Lower leg skin (tissue), 4 donors: ENCODE measurements at regions not wholly inside any gene's neighbourhood (a gene's known extent, or its start where the extent isn't known, plus 50 kb on each side); places are given as distances from the start of the nearest gene placed in this dataset.
"Not testable (repeated sequence)": the region's sequence is repeated elsewhere in the genome, so short reads cannot be mapped to it uniquely, and the experiment has no call there.

Experiments used
- DNase-seq, 2 donors: peaks; one replicate each; pipeline ENCODE4 v3.0.0-alpha.2; 2019; ENCODE audit warnings: low spot score in 2 of 2
- H3K4me3 ChIP-seq: fragments of 200-600 bp; sonication (generic); 2 replicates; pipeline ENCODE4 v1.5.1; 2017; ENCODE audit warnings: mild to moderate bottlenecking, low read depth; ENCODE audit not compliant: poor library complexity, severe bottlenecking
- POLR2A ChIP-seq, 2 donors: fragments of 450-650 bp; IDR thresholded peaks; one replicate each; pipeline ENCODE4 v1.6.1; 2016 to 2017; ENCODE audit warnings: antibody characterized with exemption in 2 of 2, mild to moderate bottlenecking in 1 of 2, moderate library complexity in 1 of 2
- WGBS, 2 donors: methylation state at CpG; one replicate each; pipeline ENCODE4 v1.1.5; 2018; 5-methylcytosine and 5-hydroxymethylcytosine counted together
- intact Hi-C: fragments of 100-400 bp; cut with DNase I; formaldehyde crosslinking; loops from one replicate; pipeline ENCODE4 v1.15.0; 2023; ENCODE audit warnings: low total_unique reads
- TF ChIP-seq, protein P1 (sequence below), 3 donors: fragments of 450-650 bp; IDR thresholded peaks; one replicate each; pipeline ENCODE4 v1.5.1; 2016; ENCODE audit warnings: antibody characterized with exemption in 3 of 3, mild to moderate bottlenecking in 3 of 3, moderate library complexity in 2 of 3

DNA sequence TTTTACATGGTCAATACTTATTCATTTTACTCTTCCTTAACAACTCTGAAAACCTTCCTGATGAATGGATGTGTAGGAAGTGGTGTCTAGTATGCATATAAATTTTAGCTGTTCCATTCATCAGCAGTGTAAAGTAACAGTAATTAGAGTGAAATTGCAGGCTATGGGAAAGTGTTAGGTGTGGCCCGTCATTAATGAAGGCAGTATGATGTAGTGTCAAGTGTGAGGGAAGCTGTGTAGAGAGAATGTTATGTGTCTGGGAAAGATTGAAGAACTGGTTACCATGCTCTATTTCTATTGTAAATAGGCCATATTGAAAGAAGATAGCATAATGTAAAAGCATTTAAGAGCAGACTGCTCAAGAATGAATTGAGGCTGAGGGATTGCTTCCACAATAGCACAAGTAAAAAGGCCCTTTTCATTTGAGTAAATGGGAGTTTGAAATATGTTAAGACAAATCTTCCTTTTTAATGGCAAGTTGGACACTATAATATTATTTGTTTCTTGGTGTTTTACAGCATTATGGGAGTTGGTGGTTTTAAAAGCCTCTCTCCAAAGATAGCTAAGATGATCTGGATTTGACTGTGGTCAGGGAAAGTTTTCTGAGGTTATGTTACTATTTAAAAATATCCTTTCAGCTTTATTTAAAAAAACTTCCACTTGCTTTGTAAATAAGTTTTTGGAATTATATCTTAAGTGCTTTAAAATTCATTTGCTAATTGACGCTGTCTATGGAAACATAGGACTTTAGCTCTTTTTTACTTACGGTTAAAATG is 401.0 kb upstream of the ZEB2 start:
- DNase-seq = no peak
- intact Hi-C loops = no loop called here
- no peak overlapping the region for H3K4me3 ChIP-seq
- 88 to 90% methylated on average over 3 of the region's 3 CpGs for WGBS, 2 donors
- TF ChIP-seq POLR2A (IDR thresholded peaks at IDR 0.05) = no peak
- TF ChIP-seq, protein P1, sequence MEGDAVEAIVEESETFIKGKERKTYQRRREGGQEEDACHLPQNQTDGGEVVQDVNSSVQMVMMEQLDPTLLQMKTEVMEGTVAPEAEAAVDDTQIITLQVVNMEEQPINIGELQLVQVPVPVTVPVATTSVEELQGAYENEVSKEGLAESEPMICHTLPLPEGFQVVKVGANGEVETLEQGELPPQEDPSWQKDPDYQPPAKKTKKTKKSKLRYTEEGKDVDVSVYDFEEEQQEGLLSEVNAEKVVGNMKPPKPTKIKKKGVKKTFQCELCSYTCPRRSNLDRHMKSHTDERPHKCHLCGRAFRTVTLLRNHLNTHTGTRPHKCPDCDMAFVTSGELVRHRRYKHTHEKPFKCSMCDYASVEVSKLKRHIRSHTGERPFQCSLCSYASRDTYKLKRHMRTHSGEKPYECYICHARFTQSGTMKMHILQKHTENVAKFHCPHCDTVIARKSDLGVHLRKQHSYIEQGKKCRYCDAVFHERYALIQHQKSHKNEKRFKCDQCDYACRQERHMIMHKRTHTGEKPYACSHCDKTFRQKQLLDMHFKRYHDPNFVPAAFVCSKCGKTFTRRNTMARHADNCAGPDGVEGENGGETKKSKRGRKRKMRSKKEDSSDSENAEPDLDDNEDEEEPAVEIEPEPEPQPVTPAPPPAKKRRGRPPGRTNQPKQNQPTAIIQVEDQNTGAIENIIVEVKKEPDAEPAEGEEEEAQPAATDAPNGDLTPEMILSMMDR (IDR thresholded peaks at IDR 0.05) = no peak

DNA sequence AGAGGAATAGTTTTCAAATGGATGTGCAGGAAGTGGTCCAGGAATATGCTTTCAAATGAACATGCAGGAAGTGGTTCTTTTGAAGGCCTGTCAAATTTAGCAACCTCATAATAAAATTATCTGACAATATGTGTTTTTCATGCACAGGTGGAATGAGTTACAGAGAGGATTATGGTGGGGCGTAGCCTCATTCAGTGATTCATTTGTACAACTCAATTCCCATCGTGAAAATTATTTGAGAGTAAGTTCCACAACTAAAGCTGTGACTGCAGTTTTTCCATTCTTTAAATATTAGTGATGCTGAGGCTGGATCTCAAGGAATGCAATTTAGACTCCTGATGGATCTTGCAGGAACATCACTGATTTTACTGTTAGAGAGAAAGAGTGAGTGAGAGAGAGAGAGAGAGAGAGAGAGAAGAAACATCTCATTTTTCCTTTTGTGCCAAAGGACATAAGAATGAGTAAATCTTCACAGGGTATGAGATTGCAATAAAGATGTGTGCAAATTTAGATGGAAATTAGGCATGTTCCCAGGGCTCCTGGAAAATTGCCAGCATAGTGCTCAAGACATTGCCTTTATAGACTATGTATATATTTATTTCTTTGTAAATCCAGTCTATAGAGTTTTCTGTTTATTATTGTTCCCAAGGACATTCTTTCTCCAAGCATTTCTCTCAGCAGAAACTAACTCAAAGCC is 394.9 kb upstream of the ZEB2 start:
- 39 to 43% methylated on average over 2 of the region's 2 CpGs for WGBS, 2 donors
- intact Hi-C loops = no loop called here
- no peak overlapping the region for H3K4me3 ChIP-seq
- DNase-seq = no peak
- TF ChIP-seq POLR2A (IDR thresholded peaks at IDR 0.05) = no peak
- TF ChIP-seq, protein P1 (IDR thresholded peaks at IDR 0.05) = no peak

DNA sequence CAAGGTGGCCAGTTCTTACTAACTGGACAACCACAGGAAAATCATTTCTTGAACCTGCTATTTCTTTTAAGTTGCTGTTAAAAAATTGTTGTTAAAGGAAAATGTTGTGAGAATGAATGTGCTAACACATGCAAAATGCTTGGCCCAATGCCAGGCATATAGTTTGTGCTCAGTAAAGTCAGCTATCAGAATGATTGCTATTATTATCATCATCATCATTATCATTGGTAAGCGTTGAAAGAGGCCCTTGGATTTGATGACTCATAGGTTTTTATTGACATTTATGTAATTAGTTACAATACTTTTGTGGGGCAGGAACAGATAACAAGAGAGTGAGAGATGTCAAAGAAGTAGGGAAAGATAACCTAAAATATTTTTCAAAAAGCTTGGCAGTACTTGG is 394.2 kb upstream of the ZEB2 start:
- no peak overlapping the region for H3K4me3 ChIP-seq
- intact Hi-C loops = no loop called here
- WGBS, 2 donors = 36 to 46% methylated on average over 1 of the region's 1 CpG
- DNase-seq = no peak
- TF ChIP-seq, protein P1 (IDR thresholded peaks at IDR 0.05) = no peak
- TF ChIP-seq POLR2A (IDR thresholded peaks at IDR 0.05) = no peak

DNA sequence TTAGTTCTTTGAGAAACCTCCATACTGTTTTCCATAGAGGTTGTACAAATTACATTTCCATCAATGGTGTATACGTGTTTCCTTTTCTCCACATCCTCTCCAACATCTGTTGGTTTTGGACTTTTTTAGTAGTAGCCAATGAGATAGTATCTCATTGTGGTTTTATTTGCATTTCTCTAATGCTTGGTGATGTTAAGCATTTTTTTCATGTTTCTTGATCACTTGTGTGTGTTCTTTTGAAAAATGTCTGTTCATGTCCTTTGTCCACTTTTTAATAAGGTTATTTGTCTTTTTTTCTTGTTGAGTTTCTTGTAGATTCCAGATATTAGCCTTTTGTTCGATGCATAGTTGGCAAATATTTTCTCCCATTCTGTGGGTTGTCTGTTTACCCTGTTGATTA is 392.3 kb upstream of the ZEB2 start:
- DNase-seq = no peak
- no peak overlapping the region for H3K4me3 ChIP-seq
- TF ChIP-seq POLR2A (IDR thresholded peaks at IDR 0.05) = no peak
- TF ChIP-seq, protein P1 (IDR thresholded peaks at IDR 0.05) = no peak
- WGBS, 2 donors = 86 to 91% methylated on average over 2 of the region's 2 CpGs
- intact Hi-C loops = no loop called here

DNA sequence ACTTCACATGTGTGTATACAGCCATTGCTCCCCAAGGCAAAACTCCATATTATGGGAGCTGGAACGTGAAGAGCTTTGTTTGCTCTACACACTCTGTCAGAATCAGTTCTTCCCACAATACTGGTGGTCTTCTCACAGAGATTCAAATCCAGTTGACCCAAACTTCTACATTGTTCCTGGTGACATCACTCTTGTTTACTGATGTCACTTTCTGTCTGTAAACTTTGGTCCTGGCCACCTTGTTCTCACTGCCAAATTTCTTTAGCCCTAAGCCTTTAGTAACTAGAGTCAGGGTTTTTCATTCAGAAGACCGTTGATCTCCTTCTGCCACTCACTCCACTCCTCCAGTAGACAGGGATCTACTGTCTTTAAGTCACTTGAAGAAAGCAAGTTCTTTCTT is 386.0 kb upstream of the ZEB2 start:
- 77% methylated on average over 2 of the region's 2 CpGs for WGBS, 2 donors
- no peak for DNase-seq
- no peak overlapping the region for H3K4me3 ChIP-seq
- intact Hi-C loops = no loop called here
- no peak for TF ChIP-seq POLR2A (IDR thresholded peaks at IDR 0.05)

DNA sequence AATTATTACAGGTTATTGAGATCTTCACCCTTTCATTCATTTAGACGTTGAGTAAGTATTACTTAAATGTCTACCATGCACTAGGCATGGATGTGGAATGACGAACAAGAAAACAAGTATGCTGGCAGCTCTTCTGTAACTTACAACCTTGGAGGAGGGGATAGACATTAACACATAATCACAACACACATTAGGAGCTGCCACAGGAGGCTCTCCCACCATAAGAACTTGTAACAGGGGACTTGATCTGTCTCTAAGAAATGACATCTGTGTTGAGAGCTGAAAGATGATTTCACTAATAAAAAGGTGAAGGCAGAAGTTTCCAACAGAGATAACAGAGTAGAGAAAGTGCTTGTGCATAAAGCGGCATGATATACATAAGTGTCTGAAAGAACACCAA is 384.7 kb upstream of the ZEB2 start:
- TF ChIP-seq, protein P1 (IDR thresholded peaks at IDR 0.05) = no peak
- TF ChIP-seq POLR2A (IDR thresholded peaks at IDR 0.05) = no peak
- WGBS, 2 donors = 96 to 98% methylated on average over 3 of the region's 3 CpGs
- DNase-seq = no peak
- intact Hi-C loops = no loop called here
- H3K4me3 ChIP-seq = no peak overlapping the region

DNA sequence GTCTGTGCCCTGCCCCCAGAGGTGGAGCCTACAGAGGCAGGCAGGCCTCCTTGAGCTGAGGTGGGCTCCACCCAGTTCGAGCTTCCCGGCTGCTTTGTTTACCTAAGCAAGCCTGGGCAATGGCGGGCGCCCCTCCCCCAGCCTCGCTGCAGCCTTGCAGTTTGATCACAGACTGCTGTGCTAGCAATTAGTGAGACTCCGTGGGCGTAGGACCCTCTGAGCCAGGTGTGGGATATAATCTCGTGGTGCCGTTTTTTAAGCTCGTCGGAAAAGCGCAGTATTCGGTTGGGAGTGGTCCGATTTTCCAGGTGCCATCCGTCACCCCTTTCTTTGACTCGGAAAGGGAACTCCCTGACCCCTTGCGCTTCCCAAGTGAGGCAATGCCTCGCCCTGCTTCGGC is 383.1 kb upstream of the ZEB2 start:
- DNase-seq, H3K4me3 ChIP-seq, intact Hi-C loops: not testable (repeated sequence)
- WGBS, 2 donors = 92 to 95% methylated on average over 14 to 18 of the region's 19 CpGs

DNA sequence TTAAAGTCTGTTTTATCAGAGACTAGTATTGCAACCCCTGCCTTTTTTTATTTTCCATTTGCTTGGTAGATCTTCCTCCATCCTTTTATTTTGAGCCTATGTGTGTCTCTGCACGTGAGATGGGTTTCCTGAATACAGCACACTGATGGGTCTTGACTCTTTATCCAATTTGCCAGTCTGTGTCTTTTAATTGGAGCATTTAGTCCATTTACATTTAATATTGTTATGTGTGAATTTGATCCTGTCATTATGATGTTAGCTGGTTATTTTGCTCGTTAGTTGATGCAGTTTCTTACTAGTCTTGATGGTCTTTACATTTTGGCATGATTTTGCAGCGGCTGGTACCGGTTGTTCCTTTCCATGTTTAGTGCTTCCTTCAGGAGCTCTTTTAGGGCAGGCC is 381.5 kb upstream of the ZEB2 start:
- WGBS, 2 donors = 62 to 68% methylated on average over 4 of the region's 4 CpGs
- DNase-seq, intact Hi-C loops, H3K4me3 ChIP-seq: not testable (repeated sequence)
